ENCODE measurements at regions not wholly inside any gene's neighbourhood (a gene's known extent, or its start where the extent isn't known, plus 50 kb on each side); places are given as distances from the start of the nearest gene placed in this dataset.
"Not testable (repeated sequence)": the region's sequence is repeated elsewhere in the genome, so short reads cannot be mapped to it uniquely, and the experiment has no call there.

DNA sequence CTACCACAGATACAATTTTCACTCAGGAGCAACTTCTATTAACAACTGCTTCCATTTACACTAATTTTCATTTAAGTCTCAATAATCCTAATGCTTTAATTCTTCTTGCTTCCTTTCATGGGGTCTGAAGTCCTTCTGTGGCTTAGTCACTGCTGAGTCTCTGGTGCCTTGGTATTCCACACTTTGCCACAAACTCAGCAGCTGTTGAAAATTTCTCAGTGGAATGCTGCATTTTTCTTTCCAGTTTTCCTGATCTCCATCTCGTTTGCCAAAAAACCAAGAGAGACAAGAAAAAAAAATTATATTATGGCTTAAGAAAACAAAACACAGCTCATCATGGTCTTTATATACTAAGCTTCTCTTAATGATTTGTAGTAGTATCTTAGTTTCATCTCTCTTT, 269.2 kb upstream of the AZI2 start:
- H3K27ac Mint-ChIP-seq, result no peak overlapping the region
- H3K9me3 Mint-ChIP-seq, result peaks cover 0 to 13% of the 10 kb centered on the region in 2 donors
- H3K4me1 Mint-ChIP-seq, result no peaks in the 10 kb centered on the region
- no peak for DNase-seq
- H3K4me3 Mint-ChIP-seq, result no peak overlapping the region
- peaks cover 10% of the 10 kb centered on the region for H3K27me3 Mint-ChIP-seq
- ATAC-seq, result no peak

DNA sequence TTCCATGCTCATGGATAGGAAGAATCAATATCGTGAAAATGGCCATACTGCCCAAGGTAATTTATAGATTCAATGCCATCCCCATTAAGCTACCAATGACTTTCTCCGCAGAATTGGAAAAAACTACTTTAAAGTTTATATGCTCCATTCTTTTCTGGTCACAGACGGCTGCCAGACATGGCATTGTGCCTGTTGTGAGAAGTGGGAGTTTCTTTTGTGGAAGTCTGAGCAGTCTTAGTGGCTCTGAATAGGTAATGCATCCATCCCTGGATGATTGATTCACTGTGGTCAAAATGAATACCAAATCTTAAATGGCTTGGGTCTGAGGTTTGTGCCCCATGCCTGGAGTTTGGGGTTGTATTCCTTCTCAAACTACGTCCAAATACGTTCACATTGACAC, 274.5 kb upstream of the AZI2 start:
- Mint-ChIP-seq H3K9me3 (peaks cover 0 to 13% of the 10 kb centered on the region in 2 donors), H3K27me3 (peaks cover 10% of the 10 kb centered on the region)
- ATAC-seq, result no peak

GRCh38 chr3:28624084-28624483, 275.5 kb upstream of the AZI2 start:
- no peak overlapping the region for H3K4me3 Mint-ChIP-seq
- peaks cover 10% of the 10 kb centered on the region for H3K27me3 Mint-ChIP-seq
- no peaks in the 10 kb centered on the region for H3K4me1 Mint-ChIP-seq
- ATAC-seq (no peak), DNase-seq (no peak)
- H3K9me3 Mint-ChIP-seq, result peaks cover 0 to 13% of the 10 kb centered on the region in 2 donors
- H3K27ac Mint-ChIP-seq, result no peak overlapping the region

More for the DNA sequence above, 274.5 kb upstream of the AZI2 start:
- H3K4me1 Mint-ChIP-seq, result no peaks in the 10 kb centered on the region
- H3K4me3 Mint-ChIP-seq, result no peak overlapping the region
- no peak overlapping the region for H3K27ac Mint-ChIP-seq
- DNase-seq, result no peak

GRCh38 chr3:28627843-28628242, 279.2 kb upstream of the AZI2 start:
- not testable (repeated sequence) for H3K9me3 Mint-ChIP-seq, DNase-seq, H3K27me3 Mint-ChIP-seq, ATAC-seq, H3K27ac Mint-ChIP-seq, H3K4me3 Mint-ChIP-seq, H3K4me1 Mint-ChIP-seq

DNA sequence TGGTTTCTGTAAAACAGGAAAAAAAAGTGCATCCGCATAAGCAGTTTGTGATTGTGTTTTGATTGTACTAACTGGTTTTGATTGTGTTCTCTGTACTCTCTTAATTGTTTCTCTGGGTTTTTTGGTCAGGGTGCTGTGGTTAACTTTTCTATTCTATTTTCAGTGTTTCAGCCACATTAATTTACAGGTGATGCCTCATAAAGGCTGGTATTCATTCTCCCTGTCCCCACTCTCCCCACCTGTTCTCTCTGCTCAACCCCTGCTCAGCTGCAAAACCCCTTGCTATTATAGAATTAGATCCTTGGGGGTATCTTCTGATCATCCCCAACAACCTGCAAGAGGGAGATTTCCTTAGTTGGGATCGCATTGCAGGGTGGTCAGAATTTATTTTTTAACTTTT, 285.4 kb upstream of the AZI2 start:
- Mint-ChIP-seq H3K4me1 (no peaks in the 10 kb centered on the region), H3K27me3 (no peaks in the 10 kb centered on the region), H3K27ac (no peak overlapping the region), H3K4me3 (no peak overlapping the region), H3K9me3 (no peaks in the 10 kb centered on the region)
- ATAC-seq (no peak), DNase-seq (no peak)

- no peaks in the 10 kb centered on the region for H3K4me1 Mint-ChIP-seq
- ATAC-seq, result no peak
- no peaks in the 10 kb centered on the region for H3K9me3 Mint-ChIP-seq
- H3K27ac Mint-ChIP-seq, result no peak overlapping the region
- no peak for DNase-seq
- H3K4me3 Mint-ChIP-seq, result no peak overlapping the region
- no peaks in the 10 kb centered on the region for H3K27me3 Mint-ChIP-seq
Measured at GRCh38 chr3:28637742-28638141, 289.1 kb upstream of the AZI2 start.

DNA sequence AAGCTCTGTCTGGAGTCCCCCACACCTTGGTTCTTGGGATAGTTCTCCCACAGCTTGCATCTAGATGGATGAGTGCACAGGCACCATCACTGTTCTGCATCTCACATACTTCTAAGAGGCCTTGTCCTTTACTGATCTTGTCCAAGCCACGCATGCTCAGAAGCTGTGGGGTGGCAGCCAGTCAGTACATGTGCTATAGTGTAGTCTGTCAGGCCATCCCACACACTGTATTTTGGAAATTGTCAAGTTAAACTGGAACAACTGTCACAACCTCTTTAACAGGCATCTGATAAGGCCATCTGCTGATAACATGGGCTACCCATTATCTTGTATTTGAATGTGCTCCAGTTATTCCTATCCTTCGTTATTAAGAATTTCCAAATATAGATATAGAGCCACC, 296.5 kb upstream of the AZI2 start:
- H3K4me3 Mint-ChIP-seq, result no peak overlapping the region
- no peaks in the 10 kb centered on the region for H3K4me1 Mint-ChIP-seq
- no peak overlapping the region for H3K27ac Mint-ChIP-seq
- H3K9me3 Mint-ChIP-seq, result no peaks in the 10 kb centered on the region
- ATAC-seq (no peak), DNase-seq (no peak)
- H3K27me3 Mint-ChIP-seq, result no peaks in the 10 kb centered on the region

- no peak for ATAC-seq
- DNase-seq, result no peak
- H3K4me3 Mint-ChIP-seq, result no peak overlapping the region
- H3K27me3 Mint-ChIP-seq, result no peaks in the 10 kb centered on the region
- H3K4me1 Mint-ChIP-seq, result no peaks in the 10 kb centered on the region
- H3K27ac Mint-ChIP-seq, result no peak overlapping the region
- H3K9me3 Mint-ChIP-seq, result no peaks in the 10 kb centered on the region
Measured at GRCh38 chr3:28646435-28646834, 297.8 kb upstream of the AZI2 start.

- ATAC-seq, result no peak
- no peaks in the 10 kb centered on the region for H3K9me3 Mint-ChIP-seq
- no peaks in the 10 kb centered on the region for H3K4me1 Mint-ChIP-seq
- H3K27ac Mint-ChIP-seq, result no peak overlapping the region
- H3K27me3 Mint-ChIP-seq, result peaks cover 5% of the 10 kb centered on the region
- no peak for DNase-seq
- H3K4me3 Mint-ChIP-seq, result no peak overlapping the region
Measured at GRCh38 chr3:28649266-28649665, 300.6 kb upstream of the AZI2 start.

DNA sequence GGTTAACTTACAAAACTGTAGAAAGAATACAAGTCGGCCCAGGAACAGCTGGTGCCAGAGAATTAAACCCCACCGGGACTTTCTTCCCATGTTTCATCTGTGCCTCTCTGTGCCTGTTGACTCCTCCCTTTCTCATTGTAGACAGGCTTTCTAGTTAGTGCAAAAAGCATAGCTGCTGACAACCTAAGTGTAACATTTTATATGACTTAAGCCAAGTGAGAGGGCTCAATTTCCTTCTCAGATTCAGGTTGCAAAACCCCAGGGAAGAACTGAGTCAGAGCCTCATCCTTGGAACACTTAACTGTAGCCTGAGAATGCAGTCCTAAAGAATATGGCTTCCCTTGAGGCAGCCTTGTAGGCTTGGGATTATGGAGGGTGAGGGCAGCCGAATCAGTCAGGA, 302.5 kb upstream of the AZI2 start:
- peaks cover 8% of the 10 kb centered on the region for H3K27me3 Mint-ChIP-seq
- DNase-seq (no peak), ATAC-seq (no peak)
- H3K9me3 Mint-ChIP-seq, result no peaks in the 10 kb centered on the region
- no peaks in the 10 kb centered on the region for H3K4me1 Mint-ChIP-seq
- H3K4me3 Mint-ChIP-seq, result no peak overlapping the region
- H3K27ac Mint-ChIP-seq, result no peak overlapping the region

- H3K9me3 Mint-ChIP-seq, result no peaks in the 10 kb centered on the region
- DNase-seq (no peak), ATAC-seq (no peak)
- no peak overlapping the region for H3K27ac Mint-ChIP-seq
- peaks cover 15% of the 10 kb centered on the region for H3K27me3 Mint-ChIP-seq
- no peak overlapping the region for H3K4me3 Mint-ChIP-seq
- peaks cover 8% of the 10 kb centered on the region for H3K4me1 Mint-ChIP-seq
Measured at GRCh38 chr3:28664123-28664522, 315.5 kb upstream of the AZI2 start.

GRCh38 chr3:28667646-28668621, 319.3 kb upstream of the AZI2 start:
- no peak overlapping the region for H3K4me3 Mint-ChIP-seq
- H3K4me1 Mint-ChIP-seq, result peaks cover 8% of the 10 kb centered on the region
- H3K9me3 Mint-ChIP-seq, result no peaks in the 10 kb centered on the region
- H3K27ac Mint-ChIP-seq, result no peak overlapping the region
- peaks cover 27% of the 10 kb centered on the region for H3K27me3 Mint-ChIP-seq
- ATAC-seq (peak; percentile 81), DNase-seq (peak; percentile 40 to 55)

GRCh38 chr3:28669870-28670269, 321.2 kb upstream of the AZI2 start:
- H3K4me1 Mint-ChIP-seq, result peaks cover 8% of the 10 kb centered on the region
- H3K27ac Mint-ChIP-seq, result no peak overlapping the region
- DNase-seq (no peak), ATAC-seq (no peak)
- H3K4me3 Mint-ChIP-seq, result no peak overlapping the region
- peaks cover 27% of the 10 kb centered on the region for H3K27me3 Mint-ChIP-seq
- no peaks in the 10 kb centered on the region for H3K9me3 Mint-ChIP-seq

DNA sequence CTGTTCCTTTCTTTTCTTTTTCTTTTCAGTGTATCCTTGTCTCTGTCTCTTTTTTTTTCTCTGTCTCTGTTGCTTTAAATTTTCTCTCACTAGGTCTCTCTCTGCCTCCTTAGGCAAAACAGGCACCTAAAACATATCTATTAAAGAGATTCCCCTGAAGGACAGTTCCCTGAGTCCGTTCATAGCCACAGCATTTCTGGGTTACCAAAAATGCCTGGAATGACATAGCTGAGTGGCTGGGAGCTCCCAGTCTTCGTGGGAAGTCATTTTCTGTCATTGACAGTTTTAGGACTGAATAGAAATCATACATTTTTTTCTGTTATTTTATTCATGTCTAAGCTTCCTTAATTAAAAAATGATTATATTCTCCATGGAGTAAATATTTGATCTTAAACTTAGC, 323.8 kb upstream of the AZI2 start:
- Mint-ChIP-seq H3K9me3 (peaks cover 6 to 7% of the 10 kb centered on the region in 2 donors), H3K4me1 (peaks cover 8% of the 10 kb centered on the region), H3K27me3 (peaks cover 19% of the 10 kb centered on the region), H3K27ac (no peak overlapping the region), H3K4me3 (no peak overlapping the region)
- DNase-seq (no peak), ATAC-seq (no peak)

DNA sequence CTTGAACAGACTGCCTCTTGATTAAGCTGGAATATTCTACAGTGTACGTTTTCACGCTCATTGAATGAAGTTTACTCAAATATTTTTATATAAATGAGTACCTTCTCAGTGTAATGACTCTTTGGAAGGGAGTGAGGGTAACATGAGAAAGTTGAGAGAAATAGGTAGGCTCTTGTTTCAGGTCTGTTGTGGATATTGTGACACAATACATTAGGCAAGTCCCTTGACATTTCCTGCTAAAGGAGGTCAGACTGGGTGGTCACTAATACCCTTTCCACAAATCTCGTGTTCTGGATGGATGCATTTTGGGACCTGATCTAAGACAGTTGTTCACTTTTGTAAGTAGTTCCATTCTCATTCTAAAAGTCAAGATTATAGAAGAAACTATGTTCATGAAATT, 324.8 kb upstream of the AZI2 start:
- DNase-seq (no peak), ATAC-seq (no peak)
- Mint-ChIP-seq H3K4me3 (no peak overlapping the region), H3K27me3 (peaks cover 12% of the 10 kb centered on the region), H3K9me3 (peaks cover 6 to 7% of the 10 kb centered on the region in 2 donors), H3K4me1 (no peaks in the 10 kb centered on the region), H3K27ac (no peak overlapping the region)

GRCh38 chr3:28674212-28674611, 325.6 kb upstream of the AZI2 start:
- ATAC-seq (no peak), DNase-seq (no peak)
- no peak overlapping the region for H3K4me3 Mint-ChIP-seq
- peaks cover 6 to 7% of the 10 kb centered on the region in 2 donors for H3K9me3 Mint-ChIP-seq
- no peak overlapping the region for H3K27ac Mint-ChIP-seq
- H3K27me3 Mint-ChIP-seq, result peaks cover 12% of the 10 kb centered on the region
- H3K4me1 Mint-ChIP-seq, result no peaks in the 10 kb centered on the region

DNA sequence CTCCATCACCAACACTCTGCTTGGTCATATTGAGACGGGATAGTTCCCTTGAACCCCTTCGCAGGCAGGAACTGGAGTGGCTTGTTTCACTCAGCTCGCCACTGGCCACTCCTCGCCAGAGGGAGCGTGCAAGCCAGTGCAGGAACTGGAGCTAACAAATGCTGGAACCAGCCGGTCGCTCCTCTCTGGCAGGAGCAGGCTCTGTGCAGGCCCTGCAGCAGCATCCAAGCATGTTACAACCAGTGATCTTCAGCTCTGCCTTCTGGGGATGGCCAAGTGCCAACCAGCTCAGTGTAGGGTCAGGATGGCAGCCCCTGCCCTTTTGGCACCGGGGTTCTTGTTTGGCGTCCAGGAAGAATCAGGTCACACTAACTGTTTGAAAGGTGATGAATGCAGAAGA, 329.0 kb upstream of the AZI2 start:
- H3K9me3 Mint-ChIP-seq, result peaks cover 6 to 7% of the 10 kb centered on the region in 2 donors
- ATAC-seq (no peak), DNase-seq (no peak)
- no peak overlapping the region for H3K4me3 Mint-ChIP-seq
- no peaks in the 10 kb centered on the region for H3K4me1 Mint-ChIP-seq
- no peak overlapping the region for H3K27ac Mint-ChIP-seq
- no peaks in the 10 kb centered on the region for H3K27me3 Mint-ChIP-seq
